ENCODE measurements at regions not wholly inside any gene's neighbourhood (a gene's known extent, or its start where the extent isn't known, plus 50 kb on each side); places are given as distances from the start of the nearest gene placed in this dataset.

DNA sequence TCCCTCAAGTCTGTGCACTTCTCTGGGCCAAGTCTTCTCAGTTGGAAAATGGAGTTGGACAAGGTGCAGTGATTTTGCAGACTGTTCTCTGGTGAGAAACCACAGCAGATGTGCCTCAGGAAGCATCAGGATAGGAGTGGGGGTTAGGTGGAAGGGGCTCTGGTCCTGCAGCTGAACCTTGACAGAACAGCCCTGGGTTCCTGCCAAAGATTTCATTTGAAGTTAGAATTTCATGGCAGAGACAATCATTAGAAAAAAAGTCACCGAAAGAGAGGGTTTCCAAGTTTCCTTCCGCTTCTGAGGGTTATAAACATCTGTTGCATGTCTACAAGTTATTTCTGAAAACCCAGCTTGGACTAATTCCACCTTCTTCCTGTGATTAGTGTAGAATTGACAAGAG is 80.4 kb upstream of the IRX3 start:
- POLR2A ChIA-PET = no interaction called here
- DNase-seq (ENCODE audit: low read depth, low spot score) = no peak
- TF ChIP-seq CTCF (IDR thresholded peaks at IDR 0.05; ENCODE audit: insufficient read depth, low read length, missing control alignments) = no peak
- no peak overlapping the region for H3K4me3 ChIP-seq (ENCODE audit: low read depth, low read length)
- CTCF ChIA-PET = no interaction called here

GRCh38 chr16:54365990-54366634 is 79.5 kb upstream of the IRX3 start:
- DNase-seq (ENCODE audit: low read depth, low spot score) = no peak
- ChIA-PET CTCF (no interaction called here), POLR2A (no interaction called here)
- no peak overlapping the region for H3K4me3 ChIP-seq (ENCODE audit: low read depth, low read length)
- no peak for TF ChIP-seq CTCF (IDR thresholded peaks at IDR 0.05; ENCODE audit: insufficient read depth, low read length, missing control alignments)

- no peak for TF ChIP-seq CTCF (IDR thresholded peaks at IDR 0.05; ENCODE audit: insufficient read depth, low read length, missing control alignments)
- H3K4me3 ChIP-seq (ENCODE audit: low read depth, low read length) = no peak overlapping the region
- no peak for DNase-seq (ENCODE audit: low read depth, low spot score)
- POLR2A ChIA-PET = no interaction called here
- CTCF ChIA-PET = interaction anchor here (1.2 kb wide), 1 partner anchor 11 kb away, joined by 3 read pairs; no protein-coding TSS in a partner anchor
Measured at GRCh38 chr16:54363766-54364165, 77.2 kb upstream of the IRX3 start.

DNA sequence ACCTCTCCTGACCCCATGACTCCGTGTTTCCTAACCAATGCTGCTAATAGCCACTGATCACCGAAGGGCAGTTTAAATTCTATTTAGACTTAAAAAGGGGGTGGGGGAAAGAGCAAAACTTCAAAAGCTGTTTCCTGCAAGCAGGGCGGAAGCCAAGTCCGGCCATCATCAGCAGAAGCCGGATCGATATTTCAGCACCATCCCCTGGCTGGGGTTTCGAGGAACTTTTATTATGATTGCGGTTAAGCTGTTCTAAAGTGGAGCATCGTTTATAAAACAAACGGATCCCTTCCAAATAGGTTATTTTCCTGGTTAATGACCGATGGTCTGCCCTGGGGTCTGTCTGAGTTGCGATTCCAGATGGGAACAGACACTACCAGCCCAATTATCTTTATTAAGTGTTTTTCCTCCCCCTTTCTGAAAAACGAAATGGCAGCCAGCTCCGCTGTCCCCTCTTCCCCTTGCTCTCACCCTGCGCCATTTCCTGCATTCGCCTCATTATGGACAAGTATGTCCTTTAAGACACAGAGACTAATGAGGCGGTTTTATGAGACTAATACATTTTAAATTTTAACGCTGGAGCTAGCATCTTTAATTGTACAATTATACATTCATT is 76.1 kb upstream of the IRX3 start:
- TF ChIP-seq CTCF (IDR thresholded peaks at IDR 0.05; ENCODE audit: insufficient read depth, low read length, missing control alignments) = no peak
- POLR2A ChIA-PET = no interaction called here
- H3K4me3 ChIP-seq (ENCODE audit: low read depth, low read length) = no peak overlapping the region
- CTCF ChIA-PET = no interaction called here
- DNase-seq (ENCODE audit: low read depth, low spot score) = no peak

- POLR2A ChIA-PET = no interaction called here
- H3K4me3 ChIP-seq (ENCODE audit: low read depth, low read length) = no peak overlapping the region
- TF ChIP-seq CTCF (IDR thresholded peaks at IDR 0.05; ENCODE audit: insufficient read depth, low read length, missing control alignments) = no peak
- CTCF ChIA-PET = no interaction called here
- DNase-seq (ENCODE audit: low read depth, low spot score) = no peak
Measured at GRCh38 chr16:54361246-54361645, 74.7 kb upstream of the IRX3 start.

GRCh38 chr16:54360681-54361080 is 74.1 kb upstream of the IRX3 start:
- DNase-seq (ENCODE audit: low read depth, low spot score) = no peak
- TF ChIP-seq CTCF (IDR thresholded peaks at IDR 0.05; ENCODE audit: insufficient read depth, low read length, missing control alignments) = no peak
- CTCF ChIA-PET = no interaction called here
- H3K4me3 ChIP-seq (ENCODE audit: low read depth, low read length) = no peak overlapping the region
- POLR2A ChIA-PET = no interaction called here
